PFSK-1 (cell line): ENCODE measurements at regions not wholly inside any gene's neighbourhood (a gene's known extent, or its start where the extent isn't known, plus 50 kb on each side); places are given as distances from the start of the nearest gene placed in this dataset.

ENCODE experiments used
- POLR2AphosphoS5 ChIP-seq: IDR thresholded peaks from 2 replicates; pipeline ENCODE4 v1.6.1; 2012; ENCODE audit warnings: low read depth, mild to moderate bottlenecking, control low read depth, low read length, moderate library complexity
- SIN3A ChIP-seq: IDR thresholded peaks from 2 replicates; pipeline ENCODE4 v1.6.1; 2012; ENCODE audit warnings: mild to moderate bottlenecking, low read length, moderate library complexity, borderline replicate concordance; ENCODE audit not compliant: insufficient read depth

DNA sequence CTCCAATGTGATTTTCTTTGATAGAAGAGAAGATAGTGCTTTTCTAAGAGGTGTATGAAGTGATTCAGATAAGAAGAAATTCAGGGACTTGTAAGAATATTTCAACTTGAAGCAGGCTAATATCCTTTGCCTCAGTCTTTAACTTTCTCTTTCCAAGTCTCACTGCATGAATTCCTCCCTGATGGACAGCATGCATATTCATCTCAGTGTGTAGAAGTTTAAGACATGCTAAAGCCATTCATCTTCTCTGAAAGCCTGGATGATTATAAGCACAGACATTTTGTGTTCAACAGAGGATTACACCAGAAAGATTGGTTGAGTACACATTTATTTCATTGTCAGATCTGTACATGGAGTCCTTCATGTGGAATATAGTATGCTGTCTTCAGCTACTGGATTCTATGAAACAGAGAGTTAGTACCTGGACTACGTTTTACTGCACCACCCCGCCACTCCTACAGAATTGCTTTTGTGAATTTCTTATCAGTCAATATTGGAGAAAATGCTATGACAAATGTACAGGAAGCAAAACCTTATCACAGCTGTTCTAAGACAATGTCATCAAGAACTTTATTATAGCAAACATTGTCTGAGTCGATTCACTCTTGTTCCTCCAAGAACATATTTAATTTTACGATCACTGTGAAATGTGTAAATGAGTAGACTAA lies 1346.1 kb downstream of the OTOL1 start:
- TF ChIP-seq POLR2AphosphoS5 (no peak), SIN3A (no peak)
